GM12891 (cell line): ENCODE measurements at regions not wholly inside any gene's neighbourhood (a gene's known extent, or its start where the extent isn't known, plus 50 kb on each side); places are given as distances from the start of the nearest gene placed in this dataset.

Experiments used
- DNase-seq: peaks from one replicate; pipeline ENCODE4 v3.0.0; 2011; ENCODE audit warnings: low spot score; ENCODE audit not compliant: insufficient read length
- FAIRE-seq: peaks from 2 replicates; lab custom pipeline; 2011; peaks lifted over from hg19 to GRCh38; lab: Jason Lieb, UNC
- PAX5 ChIP-seq: IDR thresholded peaks from 2 replicates; pipeline ENCODE4 v1.6.1; 2011; ENCODE audit warnings: low read length, moderate library complexity, mild to moderate bottlenecking; ENCODE audit not compliant: insufficient read depth, severe bottlenecking
- POLR2A ChIP-seq: IDR thresholded peaks from 2 replicates; pipeline ENCODE4 v1.6.1; 2011; ENCODE audit warnings: low read depth, low read length, control low read depth
- POLR2AphosphoS5 ChIP-seq: IDR thresholded peaks from 2 replicates; pipeline ENCODE4 v1.6.1; 2011; ENCODE audit warnings: low read depth, low read length, control low read depth
- POU2F2 ChIP-seq: IDR thresholded peaks from 2 replicates; pipeline ENCODE4 v1.6.1; 2011; ENCODE audit warnings: low read depth, mild to moderate bottlenecking, control low read depth, low read length, moderate library complexity
- SPI1 ChIP-seq: IDR thresholded peaks from 2 replicates; pipeline ENCODE4 v1.6.1; 2011; ENCODE audit warnings: low read depth, low read length, control low read depth
- TAF1 ChIP-seq: IDR thresholded peaks from 2 replicates; pipeline ENCODE4 v1.6.1; 2011; ENCODE audit warnings: low read depth, low read length, control low read depth

DNA sequence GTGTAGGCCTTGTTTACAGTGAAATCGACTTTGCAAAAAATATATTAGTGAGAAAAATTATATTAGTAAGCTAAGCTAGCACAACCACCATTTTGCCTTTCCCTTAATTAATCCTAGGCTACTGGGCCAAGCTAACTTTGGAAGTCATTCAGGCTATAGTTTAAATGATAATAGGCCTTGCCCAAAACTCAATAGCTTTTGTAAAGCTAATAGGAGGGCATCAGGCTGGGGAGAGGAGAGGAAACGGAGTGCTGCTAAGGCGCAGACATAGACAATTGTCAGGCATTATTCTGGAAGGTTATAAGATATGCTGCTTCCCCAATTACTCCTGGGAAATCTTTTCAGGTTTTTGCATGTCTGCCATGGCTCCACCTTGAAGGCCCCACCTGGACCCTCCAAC lies 1286.0 kb downstream of the NSUN3 start:
- no peak for FAIRE-seq
- TF ChIP-seq POLR2AphosphoS5: no peak
- no peak for TF ChIP-seq TAF1
- no peak for TF ChIP-seq POLR2A
- no peak for TF ChIP-seq PAX5
- no peak for TF ChIP-seq SPI1
- TF ChIP-seq POU2F2: no peak
- DNase-seq: no peak

DNA sequence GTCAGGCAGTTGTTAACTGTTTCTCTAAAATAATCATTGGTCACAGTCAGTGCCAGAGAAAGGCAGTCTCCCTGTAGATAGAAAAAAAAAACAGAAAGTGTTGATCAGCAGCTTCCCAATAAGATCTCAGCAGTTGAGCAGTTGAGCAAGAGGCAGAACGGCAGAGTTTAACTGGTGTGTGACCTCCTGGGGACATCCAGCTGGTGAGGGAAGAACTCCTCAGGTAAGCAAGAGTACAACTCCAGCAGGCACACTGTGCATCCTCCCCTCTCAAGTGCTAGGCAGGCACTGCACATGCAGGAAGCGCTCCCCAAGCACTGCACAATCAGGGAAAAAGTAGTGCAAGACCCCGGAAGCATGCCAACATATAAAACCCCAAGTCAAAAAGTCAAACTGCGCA lies 1287.2 kb downstream of the NSUN3 start:
- DNase-seq (no peak), FAIRE-seq (no peak)
- TF ChIP-seq POLR2A (no peak), PAX5 (no peak), TAF1 (no peak), POLR2AphosphoS5 (no peak), SPI1 (no peak), POU2F2 (no peak)

DNA sequence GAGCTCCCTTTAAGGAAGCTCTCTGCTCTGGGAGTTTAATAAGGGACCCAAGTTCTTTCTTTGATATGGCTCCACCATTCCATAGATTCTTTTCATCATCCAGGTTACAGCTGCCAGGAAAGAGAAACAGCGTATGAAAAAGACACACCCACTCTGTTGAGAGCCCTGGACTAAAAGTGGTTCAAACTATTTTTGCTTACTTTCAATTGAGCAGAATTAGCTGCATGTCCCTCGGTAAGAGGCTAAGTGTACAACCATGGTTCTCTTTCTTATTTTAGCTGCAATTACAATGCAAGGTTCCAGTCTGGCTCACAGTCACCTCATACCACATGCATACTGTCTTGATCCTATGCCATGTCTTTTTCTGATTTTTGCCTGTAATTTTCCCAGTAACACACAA lies 1288.3 kb downstream of the NSUN3 start:
- DNase-seq (no peak), FAIRE-seq (no peak)
- no peak for TF ChIP-seq POU2F2
- TF ChIP-seq PAX5: no peak
- TF ChIP-seq POLR2A: no peak
- TF ChIP-seq SPI1: no peak
- no peak for TF ChIP-seq TAF1
- no peak for TF ChIP-seq POLR2AphosphoS5

DNA sequence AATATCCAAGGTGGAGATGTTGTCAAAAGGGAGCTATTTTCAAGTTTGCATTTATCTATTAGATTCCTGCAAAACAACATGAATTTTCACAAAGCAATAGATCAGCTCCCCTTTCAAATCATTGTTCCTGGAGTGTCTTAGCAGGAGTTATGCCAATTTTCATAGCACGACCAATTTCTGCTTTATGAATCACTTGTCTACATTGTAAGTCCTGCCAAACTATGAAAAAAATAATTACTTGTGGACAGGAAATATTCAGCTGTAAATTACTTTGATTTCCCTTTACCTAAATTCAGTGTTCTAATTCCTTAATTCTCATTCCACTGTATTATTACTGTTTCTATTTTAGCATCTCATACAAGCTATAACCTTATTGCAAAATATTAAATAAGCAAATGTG lies 1289.6 kb downstream of the NSUN3 start:
- DNase-seq: no peak
- FAIRE-seq: no peak
- TF ChIP-seq PAX5 (no peak), POLR2AphosphoS5 (no peak), POU2F2 (no peak), SPI1 (no peak), TAF1 (no peak), POLR2A (no peak)

DNA sequence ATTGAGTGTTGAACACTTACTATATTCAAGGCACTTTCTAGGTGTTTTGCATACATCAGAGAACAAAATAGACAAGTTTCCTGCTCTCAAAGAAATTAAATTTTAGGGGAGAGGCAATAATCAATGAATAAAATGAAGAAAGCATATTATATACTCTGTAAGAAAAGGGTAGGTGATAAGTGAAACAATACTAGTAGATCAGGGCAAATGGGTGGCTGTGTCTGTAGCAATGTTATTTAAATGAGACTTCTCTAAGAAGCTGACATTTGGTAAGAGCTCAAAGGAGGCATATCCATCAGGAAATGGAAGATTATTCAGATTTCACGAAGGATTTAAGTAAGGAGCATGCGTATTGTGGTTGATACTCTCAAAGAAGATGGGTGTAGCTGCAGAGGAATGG lies 1291.6 kb downstream of the NSUN3 start:
- no peak for TF ChIP-seq PAX5
- no peak for TF ChIP-seq POU2F2
- TF ChIP-seq SPI1: no peak
- no peak for TF ChIP-seq TAF1
- no peak for TF ChIP-seq POLR2A
- no peak for TF ChIP-seq POLR2AphosphoS5
- DNase-seq (no peak), FAIRE-seq (no peak)

DNA sequence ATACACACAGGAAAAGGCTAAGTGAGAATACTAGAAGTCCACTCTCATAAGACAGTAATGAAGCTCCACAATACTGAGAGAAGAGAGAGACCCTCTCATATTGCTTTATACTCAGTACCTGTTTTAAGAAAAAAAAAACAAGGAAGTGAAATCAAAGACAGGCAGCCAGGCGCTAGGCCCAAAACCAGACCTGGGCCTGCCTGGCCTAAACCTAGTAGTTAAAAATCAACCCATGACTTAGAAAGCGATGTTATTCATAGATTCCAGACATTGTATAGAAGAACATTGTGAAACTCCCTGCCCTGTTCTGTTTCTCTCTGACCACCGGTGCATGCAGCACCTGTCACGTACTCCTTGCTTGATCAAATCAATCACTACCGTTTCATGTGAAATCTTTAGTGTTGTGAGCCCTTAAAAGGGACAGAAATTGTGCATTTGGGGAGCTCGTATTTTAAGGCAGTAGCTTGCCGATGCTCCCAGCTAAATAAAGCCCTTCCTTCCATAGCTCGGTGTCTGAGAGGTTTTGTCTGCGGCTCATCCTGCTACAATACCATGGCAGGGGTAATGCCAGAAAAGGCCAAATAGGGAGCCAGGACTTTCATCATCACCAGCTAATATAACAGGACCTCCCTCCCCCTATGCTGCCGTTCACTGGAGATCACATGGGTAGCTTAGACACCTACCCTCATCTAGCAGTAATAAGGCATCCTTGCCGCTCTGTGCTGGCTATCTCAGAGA lies 1294.1 kb downstream of the NSUN3 start:
- no peak for DNase-seq
- TF ChIP-seq POLR2A (no peak), TAF1 (no peak), SPI1 (peak; percentile 85), POU2F2 (no peak)
- FAIRE-seq: peak; percentile 52

DNA sequence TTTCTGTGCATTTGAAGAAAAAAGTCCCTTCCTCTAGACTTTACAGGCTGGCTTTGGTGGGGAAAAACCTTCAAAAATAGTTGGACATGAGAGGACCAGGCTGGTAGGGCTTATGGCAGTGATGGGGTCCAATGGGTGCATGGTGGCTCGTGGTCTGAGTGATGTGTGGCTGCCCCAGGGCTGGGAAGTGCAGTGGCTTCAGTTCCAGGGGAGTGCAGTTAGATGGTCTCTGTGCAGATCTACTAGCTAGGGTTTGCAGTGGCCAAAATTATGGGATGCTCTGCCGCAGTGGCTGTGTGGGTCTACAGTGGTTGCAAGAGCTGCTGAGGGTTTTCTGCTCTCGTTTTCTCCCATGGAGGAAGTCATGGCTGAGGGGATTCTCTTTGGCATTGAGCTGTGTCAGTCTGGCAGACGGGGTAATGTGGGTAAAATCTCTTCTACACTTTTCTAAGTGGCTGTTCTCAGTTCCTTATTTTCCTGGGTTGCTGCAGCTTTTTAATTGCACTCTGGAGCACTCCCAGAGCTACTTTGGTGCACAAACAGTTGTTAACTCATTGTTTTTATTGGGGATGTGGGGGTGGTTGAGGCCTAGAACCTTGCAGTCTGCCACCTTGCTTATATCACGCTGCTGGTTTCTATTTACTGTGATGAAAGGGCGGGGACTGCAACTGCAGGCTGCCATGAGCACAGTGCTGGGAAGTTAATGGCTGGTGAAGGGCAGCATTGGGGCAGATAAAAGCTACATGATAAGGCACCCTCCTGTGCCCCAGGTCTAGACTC lies 1324.6 kb downstream of the NSUN3 start:
- peak; percentile 65 for FAIRE-seq
- DNase-seq: no peak
- peak; percentile 93 for TF ChIP-seq SPI1
- TF ChIP-seq POU2F2: no peak

DNA sequence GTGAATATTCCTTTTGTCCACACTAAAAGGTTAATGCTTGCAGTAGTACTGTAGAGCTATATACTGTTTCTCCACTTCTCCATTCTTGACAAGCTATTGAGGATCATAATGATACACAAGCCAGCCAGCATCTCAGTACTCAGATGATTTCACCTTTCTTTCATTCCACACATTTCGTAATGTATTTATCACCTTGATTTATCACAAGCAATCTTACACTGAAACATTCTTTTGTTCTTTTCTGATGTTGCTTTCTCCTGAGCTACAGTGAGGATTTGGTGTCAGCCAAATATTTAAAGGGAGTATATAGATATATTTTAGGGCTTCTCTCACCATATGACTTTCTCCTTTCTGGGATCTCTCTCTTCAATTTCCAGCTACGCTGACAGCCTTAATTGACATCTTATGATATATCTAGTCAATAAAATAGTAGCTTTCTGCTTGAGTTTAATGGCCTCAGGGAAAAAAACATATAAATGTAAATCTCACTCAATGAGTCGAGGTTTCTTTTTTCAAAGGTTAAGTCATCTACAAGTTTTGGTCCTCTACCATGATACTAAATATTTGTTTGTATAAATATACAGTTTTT lies 1327.0 kb downstream of the NSUN3 start:
- TF ChIP-seq POLR2A (no peak), POU2F2 (no peak), POLR2AphosphoS5 (no peak), SPI1 (no peak), TAF1 (no peak), PAX5 (no peak)
- DNase-seq: no peak
- FAIRE-seq: no peak

DNA sequence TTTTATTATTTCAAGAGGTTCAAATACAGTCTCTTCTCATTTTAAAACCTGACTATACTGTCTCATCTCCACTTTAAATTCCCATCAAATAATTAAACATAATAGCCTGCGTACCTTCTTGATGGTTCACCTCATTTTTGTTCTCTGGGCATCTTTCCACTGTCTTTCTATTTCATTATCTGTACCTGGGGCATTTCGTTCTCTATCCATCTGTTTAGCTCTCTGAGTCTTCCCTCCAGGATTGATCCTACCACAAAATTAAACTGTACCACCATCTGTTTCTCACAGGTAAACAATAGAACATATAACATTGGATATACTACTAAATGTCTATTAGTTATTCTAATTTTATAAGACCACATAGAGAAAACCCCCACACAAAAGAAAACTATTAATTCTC lies 1331.4 kb downstream of the NSUN3 start:
- TF ChIP-seq POLR2A (no peak), PAX5 (no peak), TAF1 (no peak), SPI1 (no peak), POLR2AphosphoS5 (no peak), POU2F2 (no peak)
- DNase-seq: no peak
- FAIRE-seq: no peak

DNA sequence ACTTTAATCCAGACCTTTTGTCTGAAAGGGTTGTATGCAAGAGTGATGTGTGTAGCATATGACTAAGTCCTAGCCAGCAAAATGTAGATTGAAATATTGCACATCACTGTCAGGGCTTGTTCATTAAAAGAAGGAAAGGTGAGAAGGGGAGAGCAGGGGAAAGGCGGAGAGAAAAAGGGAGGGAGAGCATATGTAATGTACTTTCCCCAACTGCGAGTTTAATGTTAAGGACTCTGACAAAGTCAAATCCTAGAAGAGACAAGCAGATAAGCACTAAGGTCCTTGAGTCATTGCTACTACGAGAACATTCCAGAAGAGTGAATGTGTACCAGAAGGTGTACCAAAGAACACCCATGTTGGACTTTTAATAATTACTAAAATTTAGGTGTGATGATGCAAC lies 1336.7 kb downstream of the NSUN3 start:
- no peak for DNase-seq

More for the DNA sequence above, 1336.7 kb downstream of the NSUN3 start:
- no peak for FAIRE-seq
- TF ChIP-seq TAF1: no peak
- TF ChIP-seq SPI1: no peak
- TF ChIP-seq POU2F2: no peak
- TF ChIP-seq PAX5: no peak
- TF ChIP-seq POLR2AphosphoS5: no peak
- no peak for TF ChIP-seq POLR2A
